ENCODE measurements at regions not wholly inside any gene's neighbourhood (a gene's known extent, or its start where the extent isn't known, plus 50 kb on each side); places are given as distances from the start of the nearest gene placed in this dataset.

DNA sequence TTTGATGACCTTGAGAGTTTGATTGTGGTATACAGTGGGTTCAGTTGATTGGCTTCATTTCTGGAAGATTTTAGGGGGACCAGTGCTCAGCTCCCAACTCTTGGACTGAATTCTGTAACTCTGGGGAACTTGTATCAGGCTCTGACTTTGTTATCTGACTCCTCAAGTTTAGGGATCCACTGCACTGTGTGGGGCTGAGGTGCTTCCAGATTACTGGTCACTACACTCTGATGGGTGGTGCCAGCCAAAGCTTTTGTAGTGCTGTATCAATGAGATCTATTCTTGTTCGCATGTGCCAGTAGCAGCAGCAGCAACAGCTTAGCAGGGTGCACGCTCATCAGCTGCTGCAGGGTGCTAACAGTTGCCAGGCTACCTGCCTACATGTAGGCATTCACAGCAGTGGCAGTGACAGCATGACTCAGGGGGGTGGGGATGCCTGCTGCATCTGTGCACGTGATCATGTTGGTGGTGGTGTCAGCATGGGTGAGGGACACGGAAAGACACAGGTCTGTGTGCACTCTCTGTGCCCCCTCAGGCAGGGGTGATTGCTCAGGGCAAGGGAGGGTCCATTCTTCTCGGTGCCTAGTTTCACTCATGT is 438.8 kb upstream of the SEMA6A start:
- BruUV-seq (replicated peaks): no TSS peak
- POLR2A ChIA-PET: no interaction called here
- CTCF ChIA-PET: no interaction called here
- TF ChIP-seq GATA2 (IDR thresholded peaks at IDR 0.05; ENCODE audit: insufficient read depth, insufficient read length, low read depth, low read length): no peak
- TF ChIP-seq JUN (IDR thresholded peaks at IDR 0.05; ENCODE audit: borderline replicate concordance, insufficient read depth, insufficient read length, low read depth): no peak
- no peak for TF ChIP-seq FOS (IDR thresholded peaks at IDR 0.05; ENCODE audit: borderline replicate concordance, insufficient read depth, low read length)
- no peak for TF ChIP-seq POLR2AphosphoS5 (IDR thresholded peaks at IDR 0.05; ENCODE audit: insufficient read depth, low read depth, low read length)
- TF ChIP-seq, protein P1, sequence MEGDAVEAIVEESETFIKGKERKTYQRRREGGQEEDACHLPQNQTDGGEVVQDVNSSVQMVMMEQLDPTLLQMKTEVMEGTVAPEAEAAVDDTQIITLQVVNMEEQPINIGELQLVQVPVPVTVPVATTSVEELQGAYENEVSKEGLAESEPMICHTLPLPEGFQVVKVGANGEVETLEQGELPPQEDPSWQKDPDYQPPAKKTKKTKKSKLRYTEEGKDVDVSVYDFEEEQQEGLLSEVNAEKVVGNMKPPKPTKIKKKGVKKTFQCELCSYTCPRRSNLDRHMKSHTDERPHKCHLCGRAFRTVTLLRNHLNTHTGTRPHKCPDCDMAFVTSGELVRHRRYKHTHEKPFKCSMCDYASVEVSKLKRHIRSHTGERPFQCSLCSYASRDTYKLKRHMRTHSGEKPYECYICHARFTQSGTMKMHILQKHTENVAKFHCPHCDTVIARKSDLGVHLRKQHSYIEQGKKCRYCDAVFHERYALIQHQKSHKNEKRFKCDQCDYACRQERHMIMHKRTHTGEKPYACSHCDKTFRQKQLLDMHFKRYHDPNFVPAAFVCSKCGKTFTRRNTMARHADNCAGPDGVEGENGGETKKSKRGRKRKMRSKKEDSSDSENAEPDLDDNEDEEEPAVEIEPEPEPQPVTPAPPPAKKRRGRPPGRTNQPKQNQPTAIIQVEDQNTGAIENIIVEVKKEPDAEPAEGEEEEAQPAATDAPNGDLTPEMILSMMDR (IDR thresholded peaks at IDR 0.05; ENCODE audit: extremely low read depth in 1 of 2, insufficient read depth in 1 of 2, low read depth in 1 of 2, low read length in 2 of 2): no peak
- TF ChIP-seq EZH2 (IDR thresholded peaks at IDR 0.05; ENCODE audit: borderline replicate concordance, low read depth, low read length, severe bottlenecking): no peak
- no peak for TF ChIP-seq MAX (IDR thresholded peaks at IDR 0.05; ENCODE audit: insufficient read depth, insufficient read length)
- TF ChIP-seq MYC (IDR thresholded peaks at IDR 0.05; ENCODE audit: low read depth, low read length): no peak
- no peak for TF ChIP-seq POLR2A (IDR thresholded peaks at IDR 0.05; ENCODE audit: low read depth, low read length)
- Histone ChIP-seq H2AFZ (ENCODE audit: low read depth, low read length) (no peak overlapping the region), H3K9me3 (replicated peaks; ENCODE audit: control insufficient read depth, insufficient read depth, low read length) (peaks cover 1% of the 10 kb centered on the region), H3K27ac (ENCODE audit: insufficient read depth, low read depth, low read length) (no peak overlapping the region), H3K9ac (replicated peaks; ENCODE audit: extremely low read depth, insufficient read depth, low read length) (no peak overlapping the region), H3K36me3 (ENCODE audit: control insufficient read depth in 2 of 2, extremely low read depth in 1 of 2, insufficient read depth in 2 of 2, low read length in 2 of 2) (no peaks in the 10 kb centered on the region), H3K79me2 (ENCODE audit: control insufficient read depth, insufficient read depth, low read length) (no peaks in the 10 kb centered on the region), H3K27me3 (ENCODE audit: control insufficient read depth in 2 of 2, insufficient read depth in 2 of 2, low read length in 2 of 2) (no peaks in the 10 kb centered on the region), H3K4me2 (ENCODE audit: insufficient read depth, low read length) (no peak overlapping the region), H3K4me1 (ENCODE audit: control insufficient read depth, extremely low read depth, insufficient read depth, low read length) (no peaks in the 10 kb centered on the region), H4K20me1 (replicated peaks; ENCODE audit: control insufficient read depth, extremely low read depth, insufficient read depth, low read length) (no peaks in the 10 kb centered on the region), H3K4me3 (replicated peaks in 1 of 3; ENCODE audit: insufficient read depth in 1 of 3, low read depth in 1 of 3, low read length in 3 of 3) (no peak overlapping the region), H3K9me1 (replicated peaks; ENCODE audit: control insufficient read depth, extremely low read depth, insufficient read depth, low read length) (no peaks in the 10 kb centered on the region)
- dilution Hi-C loops (cut with MboI; ENCODE audit: extremely low pct_ligation_motif_present, low sequenced_read_pairs): no loop called here
- intact Hi-C loops (cut with micrococcal nuclease): no loop called here
- FAIRE-seq: no peak
- DNase-seq (ENCODE audit: low read depth, low spot score): no peak
